ENCODE measurements at regions not wholly inside any gene's neighbourhood (a gene's known extent, or its start where the extent isn't known, plus 50 kb on each side); places are given as distances from the start of the nearest gene placed in this dataset.

DNA sequence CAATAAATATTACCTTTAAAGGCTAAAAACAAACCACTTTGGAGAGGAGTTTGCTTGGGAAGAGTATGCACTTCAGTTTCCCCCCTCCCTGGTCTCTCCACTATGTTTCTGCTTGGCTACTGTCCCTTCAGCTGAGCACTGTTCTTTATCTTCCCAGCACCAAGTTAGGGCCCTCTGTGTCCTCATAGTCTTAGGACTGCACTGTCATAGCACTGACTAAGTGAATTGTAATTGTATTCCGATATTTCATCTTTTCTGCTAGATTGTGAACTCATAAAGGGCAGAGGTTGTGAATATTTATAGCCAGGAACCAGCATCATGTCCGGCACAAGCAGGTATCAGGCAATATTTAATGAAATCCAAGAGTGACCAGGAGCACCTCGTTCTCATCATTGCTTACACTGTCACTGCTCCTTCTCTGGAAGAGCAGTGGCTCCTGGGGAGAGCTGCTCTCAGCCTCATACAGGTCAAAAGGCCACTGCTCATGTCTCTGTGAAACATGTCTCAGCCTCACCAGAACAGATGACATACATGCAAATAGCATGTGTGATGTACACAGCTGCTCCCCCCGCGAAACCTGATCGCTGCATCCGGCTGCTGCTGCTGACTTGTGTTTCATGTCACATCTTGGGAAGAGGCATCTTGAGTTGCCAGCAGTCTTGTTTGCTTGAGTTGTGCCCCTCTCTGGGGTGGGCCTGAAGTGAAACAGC lies 279.7 kb upstream of the MSX2 start:
- Histone ChIP-seq H3K27me3 (peaks cover 36% of the 10 kb centered on the region), H3K36me3 (no peaks in the 10 kb centered on the region), H3K4me3 (no peak overlapping the region), H3K9me3 (peaks cover 0 to 6% (median 0%) of the 10 kb centered on the region in 3 donors), H3K4me1 (no peaks in the 10 kb centered on the region), H3K27ac (no peak overlapping the region)
- WGBS, 2 donors (ENCODE audit: low coverage in 1 of 2): 22 to 63% methylated on average over 1 to 3 of the region's 7 CpGs
- ATAC-seq: no peak
- TF ChIP-seq, protein P1, sequence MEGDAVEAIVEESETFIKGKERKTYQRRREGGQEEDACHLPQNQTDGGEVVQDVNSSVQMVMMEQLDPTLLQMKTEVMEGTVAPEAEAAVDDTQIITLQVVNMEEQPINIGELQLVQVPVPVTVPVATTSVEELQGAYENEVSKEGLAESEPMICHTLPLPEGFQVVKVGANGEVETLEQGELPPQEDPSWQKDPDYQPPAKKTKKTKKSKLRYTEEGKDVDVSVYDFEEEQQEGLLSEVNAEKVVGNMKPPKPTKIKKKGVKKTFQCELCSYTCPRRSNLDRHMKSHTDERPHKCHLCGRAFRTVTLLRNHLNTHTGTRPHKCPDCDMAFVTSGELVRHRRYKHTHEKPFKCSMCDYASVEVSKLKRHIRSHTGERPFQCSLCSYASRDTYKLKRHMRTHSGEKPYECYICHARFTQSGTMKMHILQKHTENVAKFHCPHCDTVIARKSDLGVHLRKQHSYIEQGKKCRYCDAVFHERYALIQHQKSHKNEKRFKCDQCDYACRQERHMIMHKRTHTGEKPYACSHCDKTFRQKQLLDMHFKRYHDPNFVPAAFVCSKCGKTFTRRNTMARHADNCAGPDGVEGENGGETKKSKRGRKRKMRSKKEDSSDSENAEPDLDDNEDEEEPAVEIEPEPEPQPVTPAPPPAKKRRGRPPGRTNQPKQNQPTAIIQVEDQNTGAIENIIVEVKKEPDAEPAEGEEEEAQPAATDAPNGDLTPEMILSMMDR (IDR thresholded peaks at IDR 0.05): no peak
- TF ChIP-seq EP300 (IDR thresholded peaks at IDR 0.05) (no peak), POLR2A (IDR thresholded peaks at IDR 0.05) (no peak)

DNA sequence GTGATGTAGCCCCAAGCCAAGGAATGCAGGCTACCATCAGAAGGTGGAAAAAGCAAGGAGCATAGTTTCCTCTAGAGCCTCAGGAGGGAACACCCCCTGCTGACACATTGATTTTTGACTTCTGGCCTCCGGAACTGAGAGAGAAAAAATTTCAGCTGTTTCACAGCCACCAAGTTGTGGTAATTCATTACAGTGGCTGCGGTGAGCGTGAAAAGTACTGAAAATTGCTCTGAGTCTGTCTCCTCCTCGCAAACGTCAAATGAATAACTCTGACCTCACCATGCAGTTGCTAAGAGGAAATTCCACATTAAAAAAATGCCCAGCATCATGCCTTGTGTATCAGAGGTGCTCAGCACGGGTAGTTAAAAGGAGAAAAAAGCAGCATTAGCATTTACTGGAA lies 277.9 kb upstream of the MSX2 start:
- H3K27ac ChIP-seq: no peak overlapping the region
- WGBS, 2 donors (ENCODE audit: low coverage in 1 of 2): 65 to 67% methylated on average over 6 of the region's 6 CpGs
- no peak for ATAC-seq

DNA sequence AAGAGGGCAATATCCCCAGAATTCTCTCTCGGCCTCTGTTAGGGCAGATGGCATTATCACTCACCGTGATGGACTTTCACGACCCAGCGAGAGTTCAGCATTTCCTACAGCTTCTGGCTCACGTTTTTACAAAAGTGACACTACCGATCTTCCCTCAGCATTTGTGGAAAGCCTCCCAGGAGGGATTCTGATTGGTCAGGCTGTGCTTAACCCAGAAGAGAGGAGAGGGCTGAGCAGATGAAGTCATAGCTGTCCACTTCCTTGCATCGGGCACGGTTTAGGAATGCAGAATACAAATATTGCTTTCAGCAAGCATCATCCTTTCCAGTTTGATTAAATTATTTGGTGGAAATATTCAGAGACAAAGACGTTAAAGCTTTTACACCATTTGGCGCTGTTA lies 277.4 kb upstream of the MSX2 start:
- ATAC-seq: no peak
- H3K4me1 ChIP-seq: no peaks in the 10 kb centered on the region
- WGBS, 2 donors (ENCODE audit: low coverage in 1 of 2): 52 to 71% methylated on average over 7 to 10 of the region's 10 CpGs
- no peak overlapping the region for H3K4me3 ChIP-seq
- peaks cover 39% of the 10 kb centered on the region for H3K27me3 ChIP-seq
- peaks cover 0 to 9% (median 0%) of the 10 kb centered on the region in 3 donors for H3K9me3 ChIP-seq
- TF ChIP-seq, protein P1 (IDR thresholded peaks at IDR 0.05): no peak
- TF ChIP-seq POLR2A (IDR thresholded peaks at IDR 0.05) (no peak), EP300 (IDR thresholded peaks at IDR 0.05) (no peak), POLR2AphosphoS5 (IDR thresholded peaks at IDR 0.05) (no peak)
- no peak overlapping the region for H3K27ac ChIP-seq
- no peaks in the 10 kb centered on the region for H3K36me3 ChIP-seq

More for the DNA sequence above, 277.9 kb upstream of the MSX2 start:
- no peaks in the 10 kb centered on the region for H3K4me1 ChIP-seq
- H3K36me3 ChIP-seq: no peaks in the 10 kb centered on the region
- peaks cover 0 to 9% (median 0%) of the 10 kb centered on the region in 3 donors for H3K9me3 ChIP-seq
- TF ChIP-seq POLR2A (IDR thresholded peaks at IDR 0.05) (no peak), POLR2AphosphoS5 (IDR thresholded peaks at IDR 0.05) (no peak), EP300 (IDR thresholded peaks at IDR 0.05) (no peak)
- TF ChIP-seq, protein P1 (IDR thresholded peaks at IDR 0.05): no peak
- H3K4me3 ChIP-seq: no peak overlapping the region
- H3K27me3 ChIP-seq: peaks cover 39% of the 10 kb centered on the region

DNA sequence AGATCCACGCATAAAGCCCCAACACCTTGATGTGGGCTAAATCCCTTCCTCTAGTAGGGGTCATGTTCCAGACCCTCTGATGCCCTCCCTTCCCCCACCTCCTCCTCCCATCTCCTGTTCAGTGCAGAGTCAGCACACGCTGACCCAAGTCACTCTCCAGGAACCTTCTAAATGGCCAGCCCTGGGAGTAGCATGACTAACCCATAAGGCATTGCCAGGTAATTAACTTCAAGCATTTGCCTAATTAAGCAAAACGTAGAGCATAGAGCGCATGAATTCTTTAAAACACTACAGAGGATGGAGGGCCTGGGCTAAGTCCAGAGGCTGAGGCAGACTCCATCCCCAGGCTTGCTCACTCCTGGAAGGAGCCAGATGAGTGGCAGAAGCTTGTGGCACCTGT lies 276.3 kb upstream of the MSX2 start:
- Histone ChIP-seq H3K27ac (no peak overlapping the region), H3K9me3 (peaks cover 0 to 9% (median 0%) of the 10 kb centered on the region in 3 donors), H3K4me1 (no peaks in the 10 kb centered on the region), H3K36me3 (no peaks in the 10 kb centered on the region), H3K4me3 (no peak overlapping the region), H3K27me3 (peaks cover 43% of the 10 kb centered on the region)
- WGBS, 2 donors (ENCODE audit: low coverage in 1 of 2): 83 to 90% methylated on average over 2 to 3 of the region's 4 CpGs
- TF ChIP-seq EP300 (IDR thresholded peaks at IDR 0.05) (no peak), POLR2AphosphoS5 (IDR thresholded peaks at IDR 0.05) (no peak)
- TF ChIP-seq, protein P1 (IDR thresholded peaks at IDR 0.05): no peak
- ATAC-seq: no peak

DNA sequence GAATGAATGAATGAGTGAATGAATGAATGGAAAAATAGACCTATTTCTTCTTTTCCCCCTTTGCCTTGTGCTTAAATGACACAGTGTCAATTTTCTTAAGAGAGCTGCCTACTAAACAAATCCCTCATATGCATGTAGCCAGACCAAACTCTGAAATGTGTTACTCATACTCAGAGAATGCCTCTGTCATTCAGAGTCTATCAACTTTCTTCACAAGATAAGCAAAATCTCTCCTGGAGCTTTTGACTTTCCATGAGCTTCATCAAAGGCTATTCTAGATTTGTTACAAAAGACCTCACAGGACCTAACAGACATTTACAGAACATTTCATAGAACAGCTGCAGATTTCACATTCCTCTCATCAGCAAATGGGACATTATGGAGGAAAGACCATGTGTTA lies 275.7 kb upstream of the MSX2 start:
- peaks cover 0 to 9% (median 0%) of the 10 kb centered on the region in 3 donors for H3K9me3 ChIP-seq
- no peaks in the 10 kb centered on the region for H3K36me3 ChIP-seq
- no peaks in the 10 kb centered on the region for H3K4me1 ChIP-seq
- TF ChIP-seq, protein P1 (IDR thresholded peaks at IDR 0.05): no peak
- no peak for TF ChIP-seq POLR2AphosphoS5 (IDR thresholded peaks at IDR 0.05)
- no peak for TF ChIP-seq EP300 (IDR thresholded peaks at IDR 0.05)
- TF ChIP-seq POLR2A (IDR thresholded peaks at IDR 0.05): no peak
- no peak overlapping the region for H3K4me3 ChIP-seq
- H3K27me3 ChIP-seq: peaks cover 43% of the 10 kb centered on the region
- no peak for ATAC-seq
- no peak overlapping the region for H3K27ac ChIP-seq

Measured in gastroesophageal sphincter (tissue), 4 donors.